GM12874 (cell line): ENCODE measurements at regions not wholly inside any gene's neighbourhood (a gene's known extent, or its start where the extent isn't known, plus 50 kb on each side); places are given as distances from the start of the nearest gene placed in this dataset.

Experiments used
- TF ChIP-seq, protein P1 (sequence below): IDR thresholded peaks from 2 replicates; pipeline ENCODE4 v1.5.1; 2011; ENCODE audit warnings: low read depth, mild to moderate bottlenecking, control low read depth, low read length, moderate library complexity; ENCODE audit not compliant: insufficient read depth

DNA sequence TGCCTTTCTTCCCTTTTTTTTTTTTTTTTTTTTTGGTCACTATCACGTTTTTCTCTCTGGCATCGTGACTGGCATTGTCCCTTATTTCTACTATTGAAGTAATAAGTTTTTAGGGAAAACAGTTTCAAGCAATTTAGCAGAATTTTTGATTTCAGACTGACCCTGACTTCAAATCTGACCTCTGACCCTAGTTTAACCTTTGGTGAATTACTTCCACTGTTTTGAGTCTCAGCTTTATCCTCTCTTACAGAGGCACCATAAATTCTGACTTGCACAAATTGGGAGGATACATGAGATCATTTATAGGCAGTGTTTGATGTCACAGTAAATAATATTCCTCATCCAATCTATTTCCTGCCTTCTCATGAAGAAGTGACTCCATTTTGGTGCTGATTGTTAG, 187.0 kb downstream of the FASLG start:
- TF ChIP-seq, protein P1, sequence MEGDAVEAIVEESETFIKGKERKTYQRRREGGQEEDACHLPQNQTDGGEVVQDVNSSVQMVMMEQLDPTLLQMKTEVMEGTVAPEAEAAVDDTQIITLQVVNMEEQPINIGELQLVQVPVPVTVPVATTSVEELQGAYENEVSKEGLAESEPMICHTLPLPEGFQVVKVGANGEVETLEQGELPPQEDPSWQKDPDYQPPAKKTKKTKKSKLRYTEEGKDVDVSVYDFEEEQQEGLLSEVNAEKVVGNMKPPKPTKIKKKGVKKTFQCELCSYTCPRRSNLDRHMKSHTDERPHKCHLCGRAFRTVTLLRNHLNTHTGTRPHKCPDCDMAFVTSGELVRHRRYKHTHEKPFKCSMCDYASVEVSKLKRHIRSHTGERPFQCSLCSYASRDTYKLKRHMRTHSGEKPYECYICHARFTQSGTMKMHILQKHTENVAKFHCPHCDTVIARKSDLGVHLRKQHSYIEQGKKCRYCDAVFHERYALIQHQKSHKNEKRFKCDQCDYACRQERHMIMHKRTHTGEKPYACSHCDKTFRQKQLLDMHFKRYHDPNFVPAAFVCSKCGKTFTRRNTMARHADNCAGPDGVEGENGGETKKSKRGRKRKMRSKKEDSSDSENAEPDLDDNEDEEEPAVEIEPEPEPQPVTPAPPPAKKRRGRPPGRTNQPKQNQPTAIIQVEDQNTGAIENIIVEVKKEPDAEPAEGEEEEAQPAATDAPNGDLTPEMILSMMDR, result no peak

DNA sequence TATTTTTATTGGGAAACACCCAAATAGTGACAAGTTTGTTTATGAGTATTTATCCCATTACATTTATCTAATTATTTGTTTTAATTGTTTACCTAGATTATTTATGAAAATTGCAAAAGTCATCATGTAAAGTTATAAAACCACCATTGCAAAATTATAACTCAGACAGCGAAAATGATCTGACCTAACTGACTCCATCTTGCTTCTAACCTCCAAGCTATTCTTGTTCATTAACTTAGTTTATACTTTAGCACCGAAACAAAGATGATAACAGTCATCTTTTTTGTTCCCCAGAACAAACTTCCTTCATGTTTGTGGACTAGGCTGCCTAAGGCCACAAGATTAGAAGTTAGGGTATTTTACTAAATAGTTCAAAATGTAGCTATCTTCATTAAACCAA, 190.8 kb downstream of the FASLG start:
- TF ChIP-seq, protein P1, result no peak

DNA sequence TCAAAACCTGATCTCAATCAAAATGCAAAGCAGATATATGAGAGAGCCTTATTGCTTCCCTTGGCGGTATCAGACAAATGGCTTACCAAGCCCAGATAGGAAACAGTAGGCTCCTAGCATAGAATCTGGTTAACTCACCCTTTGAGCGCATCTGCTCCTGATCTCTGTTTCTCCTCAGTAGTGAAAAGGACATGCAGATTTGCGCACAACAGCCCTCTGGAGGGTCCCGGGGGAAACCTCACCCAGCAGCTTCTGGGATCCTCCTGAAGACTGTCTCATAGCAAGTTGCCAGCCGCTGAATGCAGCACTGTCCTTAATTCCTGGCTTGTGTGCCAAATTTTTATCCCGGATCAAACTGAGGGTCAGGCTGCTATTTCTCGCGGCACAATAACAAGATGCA, 192.2 kb downstream of the FASLG start:
- TF ChIP-seq, protein P1, result no peak

DNA sequence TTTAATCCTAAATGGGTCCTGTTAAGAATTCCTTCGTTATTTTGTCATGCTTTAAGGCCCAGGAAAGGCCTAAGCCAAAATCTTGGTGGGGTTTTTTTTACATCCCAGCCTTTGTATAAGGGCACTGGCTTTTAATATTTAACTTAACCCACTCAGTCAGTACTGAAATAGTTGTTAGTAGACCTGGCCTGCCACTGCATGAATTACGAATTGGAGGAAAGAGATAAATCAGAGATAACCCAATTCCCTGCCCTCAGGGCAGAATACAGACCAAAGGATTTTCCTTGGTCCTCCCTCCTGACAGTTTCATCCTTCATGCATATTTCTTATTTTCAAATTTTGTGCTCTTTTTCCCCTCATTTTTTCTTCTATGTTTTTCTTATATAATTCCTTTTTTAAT, 193.0 kb downstream of the FASLG start:
- TF ChIP-seq, protein P1, result no peak

DNA sequence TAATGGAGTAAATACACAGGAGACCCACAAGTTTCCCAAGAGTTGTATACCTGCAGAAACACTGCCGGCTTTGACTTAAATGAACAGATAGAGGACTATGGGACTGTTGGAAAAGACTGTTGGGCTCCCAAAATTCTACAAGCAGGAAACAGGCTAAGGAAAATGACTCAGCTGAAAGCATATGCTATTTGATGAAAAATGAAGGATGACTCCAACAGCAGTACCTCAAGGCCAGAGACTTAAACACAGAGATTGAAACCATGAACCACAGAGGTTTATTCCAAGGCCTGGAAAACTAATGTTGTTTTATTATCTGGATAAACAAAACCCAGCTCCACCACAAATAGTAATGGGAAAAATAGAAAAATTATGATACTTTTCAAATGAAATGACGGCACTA, 187.7 kb downstream of the TNFSF18 start:
- TF ChIP-seq, protein P1, result no peak

DNA sequence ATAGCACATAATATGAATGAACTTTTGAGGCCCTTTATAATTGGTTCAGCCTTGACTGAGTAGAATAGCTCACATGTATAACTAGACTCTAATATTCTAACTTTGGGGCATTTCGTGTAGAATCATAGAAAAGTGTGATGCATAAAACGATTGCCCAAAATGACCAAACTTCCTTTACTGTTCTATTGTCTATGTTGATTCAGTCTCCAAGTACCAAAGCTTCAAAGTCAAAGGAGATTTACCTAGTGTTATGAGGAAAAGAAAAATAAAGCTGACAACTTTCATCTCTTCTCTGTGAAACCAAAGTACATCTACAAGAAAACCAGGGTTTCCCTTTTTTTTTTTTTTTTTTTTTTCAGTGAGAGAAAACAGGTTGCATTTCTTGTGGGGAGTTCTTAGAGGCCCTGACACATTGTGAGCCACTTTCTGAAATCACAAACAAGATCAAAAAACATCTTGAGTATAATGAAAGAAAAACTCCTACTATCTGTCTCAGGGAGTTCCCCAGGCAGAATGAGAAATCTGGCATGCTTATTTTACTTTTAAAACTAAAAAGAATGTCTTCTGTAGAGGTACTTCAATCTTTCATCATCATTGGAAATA, 183.4 kb downstream of the TNFSF18 start:
- TF ChIP-seq, protein P1, result no peak

DNA sequence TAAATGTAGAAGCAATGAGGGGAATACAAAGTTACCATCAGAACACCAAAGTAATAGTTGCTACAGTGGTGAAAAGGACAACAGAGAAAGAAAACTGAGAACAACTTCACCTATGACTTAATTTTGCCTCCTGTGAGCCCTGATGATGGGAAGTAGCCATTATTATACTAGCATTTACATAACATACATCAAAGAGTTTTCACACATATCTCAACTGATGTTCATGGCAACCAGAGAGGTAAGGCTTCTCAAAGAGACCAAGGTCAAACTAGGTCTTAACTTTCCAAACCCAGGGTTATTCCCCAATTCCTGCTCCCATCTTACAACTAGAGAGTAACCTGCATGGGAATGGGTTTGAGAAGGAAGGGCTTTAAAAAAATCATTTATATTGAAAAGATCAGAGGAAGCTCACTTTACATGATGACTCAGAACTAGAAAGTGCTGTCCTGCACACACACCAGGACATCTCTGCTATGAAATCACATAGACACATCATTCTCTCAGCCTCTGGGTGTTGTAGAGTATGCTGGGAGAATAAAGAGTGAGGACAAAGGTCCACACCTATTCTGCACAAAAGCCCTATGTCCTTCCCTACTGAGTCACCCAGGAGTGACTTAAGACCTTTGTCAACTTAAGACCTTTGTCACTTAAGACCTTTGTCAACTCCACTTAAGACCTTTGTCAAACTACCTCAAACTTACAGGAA, 179.7 kb downstream of the TNFSF18 start:
- TF ChIP-seq, protein P1, result no peak
